Neuronal stem cell (in vitro differentiated cells): ENCODE measurements at regions not wholly inside any gene's neighbourhood (a gene's known extent, or its start where the extent isn't known, plus 50 kb on each side); places are given as distances from the start of the nearest gene placed in this dataset.

Source experiments
- DNase-seq: peaks from one replicate; pipeline ENCODE4 v3.0.0-alpha.2; 2013; ENCODE audit warnings: low spot score
- H2AFZ ChIP-seq: one replicate; pipeline ENCODE4 v1.6.1; 2013; ENCODE audit warnings: mild to moderate bottlenecking, low read length, inconsistent platforms
- H2AK5ac ChIP-seq: 2 replicates; pipeline ENCODE4 v1.6.1; 2013; ENCODE audit warnings: low read depth, mild to moderate bottlenecking, inconsistent platforms, low read length, moderate library complexity, mixed read lengths
- H2BK120ac ChIP-seq: 2 replicates; pipeline ENCODE4 v1.6.1; 2013; ENCODE audit warnings: low read depth, mild to moderate bottlenecking, inconsistent platforms, low read length, moderate library complexity, mixed read lengths
- H2BK12ac ChIP-seq: one replicate; pipeline ENCODE4 v1.6.1; 2013; ENCODE audit warnings: low read length, inconsistent platforms
- H2BK15ac ChIP-seq: 2 replicates; pipeline ENCODE4 v1.6.1; 2013; ENCODE audit warnings: mild to moderate bottlenecking, low read length, inconsistent platforms, mixed read lengths
- H2BK5ac ChIP-seq: one replicate; pipeline ENCODE4 v1.6.1; 2013; ENCODE audit warnings: inconsistent platforms, mild to moderate bottlenecking, low read length, moderate library complexity
- H3K14ac ChIP-seq: one replicate; pipeline ENCODE4 v1.6.1; 2013; ENCODE audit warnings: low read length, inconsistent platforms
- H3K18ac ChIP-seq: 2 replicates; pipeline ENCODE4 v1.6.1; 2013; ENCODE audit warnings: low read length, inconsistent platforms
- H3K23ac ChIP-seq: 2 replicates; pipeline ENCODE4 v1.6.1; 2013; ENCODE audit warnings: low read depth, mild to moderate bottlenecking, mixed read lengths, low read length, inconsistent platforms; ENCODE audit not compliant: poor library complexity
- H3K27ac ChIP-seq: replicated peaks from 3 replicates; pipeline ENCODE4 v1.5.1; 2013; ENCODE audit warnings: low read length, inconsistent platforms
- H3K27me3 ChIP-seq, 3 experiments: 2 replicates each; pipeline ENCODE4 v1.6.1; 2013; ENCODE audit warnings: low read length in 3 of 3, mild to moderate bottlenecking in 2 of 3, inconsistent platforms in 1 of 3, low read depth in 1 of 3, mixed read lengths in 1 of 3, moderate library complexity in 1 of 3; ENCODE audit not compliant: control insufficient read depth in 3 of 3, insufficient read depth in 3 of 3
- H3K36me3 ChIP-seq, 2 donors: replicated peaks in 1 of 2; 2 replicates each; pipeline ENCODE4 v1.6.1; 2013; ENCODE audit warnings: low read length in 2 of 2; ENCODE audit not compliant: control insufficient read depth in 2 of 2, insufficient read depth in 2 of 2
- H3K4ac ChIP-seq: 2 replicates; pipeline ENCODE4 v1.6.1; 2013; ENCODE audit warnings: inconsistent platforms, mild to moderate bottlenecking, low read length, moderate library complexity
- H3K4me1 ChIP-seq, 2 donors: 1 replicate in 1 of 2; 2 replicates in 1 of 2; pipeline ENCODE4 v1.6.1; 2013; ENCODE audit warnings: low read length in 2 of 2, low read depth in 1 of 2; ENCODE audit not compliant: control insufficient read depth in 2 of 2, insufficient read depth in 1 of 2
- H3K4me2 ChIP-seq: one replicate; pipeline ENCODE4 v1.6.1; 2013; ENCODE audit warnings: mild to moderate bottlenecking, low read length, inconsistent platforms; ENCODE audit not compliant: insufficient read depth, poor library complexity, severe bottlenecking
- H3K4me3 ChIP-seq, 2 donors: 2 replicates each; pipeline ENCODE4 v1.5.1; 2013; ENCODE audit warnings: low read length in 2 of 2, mild to moderate bottlenecking in 2 of 2, inconsistent platforms in 1 of 2, moderate library complexity in 1 of 2
- H3K79me1 ChIP-seq: one replicate; pipeline ENCODE4 v1.6.1; 2013; ENCODE audit warnings: low read depth, mild to moderate bottlenecking, inconsistent platforms, low read length, moderate library complexity
- H3K9ac ChIP-seq: one replicate; pipeline ENCODE4 v1.6.1; 2013; ENCODE audit warnings: mild to moderate bottlenecking, low read depth, low read length, inconsistent platforms; ENCODE audit not compliant: poor library complexity
- H3K9me3 ChIP-seq, 2 donors: replicated peaks in 1 of 2; 2 replicates each; pipeline versions ENCODE3 to v1.6.1; 2013; ENCODE audit warnings: low read length in 2 of 2, mild to moderate bottlenecking in 2 of 2, inconsistent platforms in 1 of 2, low read depth in 1 of 2, mixed read lengths in 1 of 2, moderate library complexity in 1 of 2; ENCODE audit not compliant: control insufficient read depth in 2 of 2, insufficient read depth in 1 of 2
- H4K8ac ChIP-seq: one replicate; pipeline ENCODE4 v1.6.1; 2013; ENCODE audit warnings: low read depth, mild to moderate bottlenecking, inconsistent platforms, low read length, moderate library complexity
- H4K91ac ChIP-seq: one replicate; pipeline ENCODE4 v1.6.1; 2013; ENCODE audit warnings: low read length, low read depth, mild to moderate bottlenecking, inconsistent platforms; ENCODE audit not compliant: poor library complexity
- WGBS, 2 donors: extraction: QIAGEN DNeasy Blood & Tissue Kit; methylation state at CpG; one replicate each; pipeline ENCODE4 v1.1.7; 2013; ENCODE audit warnings: missing lambda C conversion rate in 2 of 2, mixed read lengths in 1 of 2; ENCODE audit not compliant: insufficient read length in 2 of 2, insufficient replicate concordance in 1 of 2; ENCODE audit errors: extremely low coverage in 2 of 2; 5-methylcytosine and 5-hydroxymethylcytosine counted together

- Histone ChIP-seq H3K4me3 (no peak overlapping the region), H2BK5ac (no peak overlapping the region), H3K4ac (no peak overlapping the region), H3K4me2 (no peak overlapping the region), H3K27me3 (no peaks in the 10 kb centered on the region), H2BK120ac (no peak overlapping the region), H3K23ac (no peak overlapping the region), H3K4me1 (peaks cover 0 to 2% of the 10 kb centered on the region in 2 donors), H2AFZ (no peak overlapping the region), H3K18ac (peak overlapping the region; percentile 27), H3K9me3 (no peaks in the 10 kb centered on the region), H3K9ac (no peak overlapping the region), H3K14ac (no peak overlapping the region), H4K8ac (no peak overlapping the region), H2AK5ac (no peak overlapping the region), H3K79me1 (peaks cover 2% of the 10 kb centered on the region), H4K91ac (no peak overlapping the region), H3K36me3 (no peaks in the 10 kb centered on the region), H2BK15ac (no peak overlapping the region), H3K27ac (no peak overlapping the region), H2BK12ac (no peak overlapping the region)
- DNase-seq = no peak
- WGBS, 2 donors = no CpG with 5 or more reads among the region's 2 CpGs
These were observed 339.4 kb upstream of the SLCO3A1 start for GRCh38 chr15:91514147-91514546.

GRCh38 chr15:91515188-91515754 lies 338.2 kb upstream of the SLCO3A1 start:
- Histone ChIP-seq H3K36me3 (no peaks in the 10 kb centered on the region), H3K9me3 (no peaks in the 10 kb centered on the region), H3K27ac (no peak overlapping the region), H2BK15ac (no peak overlapping the region), H3K14ac (no peak overlapping the region), H4K8ac (no peak overlapping the region), H2BK120ac (no peak overlapping the region), H3K4ac (no peak overlapping the region), H2AFZ (no peak overlapping the region), H3K27me3 (no peaks in the 10 kb centered on the region), H2AK5ac (no peak overlapping the region), H3K9ac (no peak overlapping the region), H4K91ac (no peak overlapping the region), H3K4me3 (no peak overlapping the region), H2BK5ac (no peak overlapping the region), H3K4me2 (no peak overlapping the region), H2BK12ac (no peak overlapping the region), H3K79me1 (peaks cover 2% of the 10 kb centered on the region), H3K18ac (no peak overlapping the region), H3K4me1 (peaks cover 0 to 2% of the 10 kb centered on the region in 2 donors), H3K23ac (no peak overlapping the region)
- DNase-seq = no peak
- no CpG with 5 or more reads among the region's 5 CpGs for WGBS, 2 donors

DNA sequence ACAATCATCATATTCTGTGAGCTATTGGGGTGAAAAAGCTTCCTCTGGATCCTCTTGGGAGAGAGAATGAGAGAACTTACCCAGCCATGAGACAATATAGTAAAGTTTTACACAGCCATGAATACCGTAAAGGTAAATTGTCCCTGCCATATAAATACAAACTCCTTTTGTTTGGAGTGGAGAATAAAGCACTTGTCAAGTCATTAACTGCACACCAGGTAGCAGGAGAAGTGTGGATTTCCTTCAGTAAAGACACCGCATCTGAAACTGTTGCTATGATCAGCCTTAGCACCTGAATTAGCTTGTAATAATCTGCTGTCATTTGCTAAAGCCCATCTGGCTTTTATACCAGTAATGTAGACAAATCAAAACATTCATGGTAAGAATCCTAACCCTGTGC lies 336.6 kb upstream of the SLCO3A1 start:
- no peaks in the 10 kb centered on the region for H3K9me3 ChIP-seq
- H3K79me1 ChIP-seq = no peaks in the 10 kb centered on the region
- H3K23ac ChIP-seq = no peak overlapping the region
- H3K4ac ChIP-seq = no peak overlapping the region
- no peak overlapping the region for H2BK5ac ChIP-seq
- H3K4me1 ChIP-seq = peaks cover 0 to 2% of the 10 kb centered on the region in 2 donors
- no CpG with 5 or more reads among the region's 2 CpGs for WGBS, 2 donors
- no peak overlapping the region for H3K27ac ChIP-seq
- no peak overlapping the region for H3K14ac ChIP-seq
- no peak overlapping the region for H2BK15ac ChIP-seq
- no peak overlapping the region for H3K18ac ChIP-seq
- H3K9ac ChIP-seq = no peak overlapping the region
- no peak overlapping the region for H2BK120ac ChIP-seq
- no peak overlapping the region for H3K4me3 ChIP-seq
- DNase-seq = no peak
- H2AFZ ChIP-seq = no peak overlapping the region
- H2BK12ac ChIP-seq = no peak overlapping the region
- no peak overlapping the region for H4K91ac ChIP-seq
- H3K27me3 ChIP-seq = no peaks in the 10 kb centered on the region
- H2AK5ac ChIP-seq = no peak overlapping the region
- H4K8ac ChIP-seq = no peak overlapping the region
- no peak overlapping the region for H3K4me2 ChIP-seq
- no peaks in the 10 kb centered on the region for H3K36me3 ChIP-seq

- no peak overlapping the region for H2BK5ac ChIP-seq
- no peak overlapping the region for H3K4me2 ChIP-seq
- H2BK12ac ChIP-seq = no peak overlapping the region
- no peaks in the 10 kb centered on the region for H3K27me3 ChIP-seq
- H2BK120ac ChIP-seq = no peak overlapping the region
- H2AFZ ChIP-seq = no peak overlapping the region
- no peak overlapping the region for H3K4ac ChIP-seq
- no peak overlapping the region for H2BK15ac ChIP-seq
- H2AK5ac ChIP-seq = no peak overlapping the region
- no peaks in the 10 kb centered on the region for H3K79me1 ChIP-seq
- H4K8ac ChIP-seq = no peak overlapping the region
- no peak overlapping the region for H3K9ac ChIP-seq
- H3K9me3 ChIP-seq = no peaks in the 10 kb centered on the region
- no peak for DNase-seq
- no peak overlapping the region for H4K91ac ChIP-seq
- H3K14ac ChIP-seq = no peak overlapping the region
- peaks cover 0 to 2% of the 10 kb centered on the region in 2 donors for H3K4me1 ChIP-seq
- no CpG with 5 or more reads among the region's 4 CpGs for WGBS, 2 donors
- H3K27ac ChIP-seq = no peak overlapping the region
- H3K18ac ChIP-seq = no peak overlapping the region
- H3K23ac ChIP-seq = no peak overlapping the region
- H3K36me3 ChIP-seq = no peaks in the 10 kb centered on the region
- H3K4me3 ChIP-seq = no peak overlapping the region
These were observed 335.9 kb upstream of the SLCO3A1 start for GRCh38 chr15:91517491-91518200.
